Keratinocyte (primary cell): ENCODE measurements at regions not wholly inside any gene's neighbourhood (a gene's known extent, or its start where the extent isn't known, plus 50 kb on each side); places are given as distances from the start of the nearest gene placed in this dataset.

Experiments
- DNase-seq: peaks from one replicate; pipeline ENCODE4 v3.0.0-alpha.2; 2011; ENCODE audit warnings: low read depth, missing footprints, low spot score
- FAIRE-seq: peaks from 2 replicates; lab custom pipeline; 2011; peaks lifted over from hg19 to GRCh38; lab: Jason Lieb, UNC
- H2AFZ ChIP-seq: 2 replicates; pipeline ENCODE4 v1.6.0; 2012; ENCODE audit warnings: low read length, control low read depth, inconsistent platforms; ENCODE audit not compliant: control insufficient read depth
- H3K27ac ChIP-seq: 2 replicates; pipeline ENCODE4 v1.5.1; 2011; ENCODE audit warnings: low read length; ENCODE audit not compliant: control insufficient read depth, insufficient read depth
- H3K27me3 ChIP-seq: 3 replicates; pipeline ENCODE4 v1.6.0; 2011; ENCODE audit warnings: low read length; ENCODE audit not compliant: control insufficient read depth, insufficient read depth; ENCODE audit errors: extremely low read depth
- H3K36me3 ChIP-seq, 2 experiments: 2 replicates in 1 of 2; 3 replicates in 1 of 2; pipeline ENCODE4 v1.5.1; 2011; ENCODE audit warnings: low read length in 2 of 2, mild to moderate bottlenecking in 1 of 2; ENCODE audit not compliant: control insufficient read depth in 2 of 2, insufficient read depth in 2 of 2; ENCODE audit errors: extremely low read depth in 1 of 2
- H3K4me1 ChIP-seq: 3 replicates; pipeline ENCODE4 v1.5.1; 2011; ENCODE audit warnings: low read length; ENCODE audit not compliant: control insufficient read depth, insufficient read depth; ENCODE audit errors: extremely low read depth
- H3K4me2 ChIP-seq: 3 replicates; pipeline ENCODE4 v1.6.0; 2011; ENCODE audit warnings: low read depth, low read length; ENCODE audit not compliant: control insufficient read depth, insufficient read depth; ENCODE audit errors: extremely low read depth
- H3K4me3 ChIP-seq, 3 experiments: fragments of 200-600 bp in 1 of 3; sonication (generic) in 1 of 3; 2 replicates in 2 of 3; 3 replicates in 1 of 3; pipeline ENCODE4 v1.5.1; 2011 to 2016; ENCODE audit warnings: low read length in 3 of 3, mild to moderate bottlenecking in 3 of 3, control low read depth in 2 of 3, inconsistent platforms in 1 of 3, low read depth in 1 of 3, mixed read lengths in 1 of 3, mixed run types in 1 of 3, moderate library complexity in 1 of 3; ENCODE audit not compliant: control insufficient read depth in 2 of 3, insufficient read depth in 2 of 3; ENCODE audit errors: extremely low read depth in 1 of 3
- H3K79me2 ChIP-seq: 2 replicates; pipeline ENCODE4 v1.6.0; 2012; ENCODE audit warnings: low read length; ENCODE audit not compliant: control insufficient read depth, insufficient read depth
- H3K9ac ChIP-seq: 3 replicates; pipeline ENCODE4 v1.6.0; 2011; ENCODE audit warnings: low read length; ENCODE audit not compliant: control insufficient read depth, insufficient read depth; ENCODE audit errors: extremely low read depth
- H3K9me1 ChIP-seq: 3 replicates; pipeline ENCODE4 v1.6.0; 2011; ENCODE audit warnings: low read length; ENCODE audit not compliant: control insufficient read depth, insufficient read depth; ENCODE audit errors: extremely low read depth
- H3K9me3 ChIP-seq: 2 replicates; pipeline ENCODE4 v1.5.1; 2012; ENCODE audit warnings: low read depth, low read length; ENCODE audit not compliant: control insufficient read depth
- H4K20me1 ChIP-seq: 3 replicates; pipeline ENCODE4 v1.6.0; 2011; ENCODE audit warnings: low read length; ENCODE audit not compliant: control insufficient read depth, insufficient read depth; ENCODE audit errors: extremely low read depth
- EZH2 ChIP-seq: IDR thresholded peaks from one replicate; pipeline ENCODE4 v1.6.1; 2012; ENCODE audit warnings: inconsistent platforms, mild to moderate bottlenecking, low read length, moderate library complexity
- dilution Hi-C: fragments of 300-500 bp; cut with MboI; formaldehyde crosslinking; loops from one replicate; pipeline ENCODE4 v1.7.0; 2020; ENCODE audit warnings: low sequenced_read_pairs; ENCODE audit not compliant: extremely low pct_ligation_motif_present
- TF ChIP-seq, protein P1 (sequence below), 3 experiments: IDR thresholded peaks in 1 of 3; conservative IDR thresholded peaks in 1 of 3; optimal IDR thresholded peaks in 1 of 3; 2 replicates in 2 of 3; 3 replicates in 1 of 3; pipeline versions ENCODE3 to v1.5.1; 2011; ENCODE audit warnings: low read length in 3 of 3, mild to moderate bottlenecking in 3 of 3, moderate library complexity in 2 of 3, control low read depth in 1 of 3, inconsistent platforms in 1 of 3; ENCODE audit not compliant: insufficient read depth in 2 of 3; ENCODE audit errors: extremely low read depth in 1 of 3

- Histone ChIP-seq H3K27ac (no peak overlapping the region), H2AFZ (no peak overlapping the region), H3K9me3 (no peaks in the 10 kb centered on the region), H4K20me1 (no peaks in the 10 kb centered on the region), H3K4me3 (no peak overlapping the region), H3K4me2 (no peak overlapping the region), H3K9me1 (no peaks in the 10 kb centered on the region), H3K9ac (no peak overlapping the region), H3K36me3 (no peaks in the 10 kb centered on the region), H3K4me1 (no peaks in the 10 kb centered on the region), H3K27me3 (no peaks in the 10 kb centered on the region), H3K79me2 (no peaks in the 10 kb centered on the region)
- TF ChIP-seq, protein P1, sequence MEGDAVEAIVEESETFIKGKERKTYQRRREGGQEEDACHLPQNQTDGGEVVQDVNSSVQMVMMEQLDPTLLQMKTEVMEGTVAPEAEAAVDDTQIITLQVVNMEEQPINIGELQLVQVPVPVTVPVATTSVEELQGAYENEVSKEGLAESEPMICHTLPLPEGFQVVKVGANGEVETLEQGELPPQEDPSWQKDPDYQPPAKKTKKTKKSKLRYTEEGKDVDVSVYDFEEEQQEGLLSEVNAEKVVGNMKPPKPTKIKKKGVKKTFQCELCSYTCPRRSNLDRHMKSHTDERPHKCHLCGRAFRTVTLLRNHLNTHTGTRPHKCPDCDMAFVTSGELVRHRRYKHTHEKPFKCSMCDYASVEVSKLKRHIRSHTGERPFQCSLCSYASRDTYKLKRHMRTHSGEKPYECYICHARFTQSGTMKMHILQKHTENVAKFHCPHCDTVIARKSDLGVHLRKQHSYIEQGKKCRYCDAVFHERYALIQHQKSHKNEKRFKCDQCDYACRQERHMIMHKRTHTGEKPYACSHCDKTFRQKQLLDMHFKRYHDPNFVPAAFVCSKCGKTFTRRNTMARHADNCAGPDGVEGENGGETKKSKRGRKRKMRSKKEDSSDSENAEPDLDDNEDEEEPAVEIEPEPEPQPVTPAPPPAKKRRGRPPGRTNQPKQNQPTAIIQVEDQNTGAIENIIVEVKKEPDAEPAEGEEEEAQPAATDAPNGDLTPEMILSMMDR (optimal IDR thresholded peaks at IDR 0.05 in 1 of 3, IDR thresholded peaks at IDR 0.05 in 1 of 3, conservative IDR thresholded peaks at IDR 0.05 in 1 of 3; ENCODE audit: extremely low read depth in 1 of 3, insufficient read depth in 2 of 3, low read length in 3 of 3) = no peak
- TF ChIP-seq EZH2 = no peak
- dilution Hi-C loops = no loop called here
- FAIRE-seq (no peak), DNase-seq (no peak)
Observed at GRCh38 chr18:67278984-67279383, 237.5 kb downstream of the DSEL start.

- dilution Hi-C loops = no loop called here
Observed at GRCh38 chr18:67276638-67277037, 239.9 kb downstream of the DSEL start.

More at GRCh38 chr18:67276638-67277037, 239.9 kb downstream of the DSEL start:
- Histone ChIP-seq H3K4me2 (no peak overlapping the region), H3K9me3 (no peaks in the 10 kb centered on the region), H3K9ac (no peak overlapping the region), H3K27ac (no peak overlapping the region), H4K20me1 (no peaks in the 10 kb centered on the region), H2AFZ (no peak overlapping the region), H3K4me3 (no peak overlapping the region), H3K27me3 (no peaks in the 10 kb centered on the region), H3K9me1 (no peaks in the 10 kb centered on the region), H3K4me1 (no peaks in the 10 kb centered on the region), H3K36me3 (no peaks in the 10 kb centered on the region), H3K79me2 (no peaks in the 10 kb centered on the region)
- DNase-seq (no peak), FAIRE-seq (no peak)
- TF ChIP-seq EZH2 = no peak
- TF ChIP-seq, protein P1 (optimal IDR thresholded peaks at IDR 0.05 in 1 of 3, IDR thresholded peaks at IDR 0.05 in 1 of 3, conservative IDR thresholded peaks at IDR 0.05 in 1 of 3; ENCODE audit: extremely low read depth in 1 of 3, insufficient read depth in 2 of 3, low read length in 3 of 3) = no peak
